H1 (cell line): ENCODE measurements at regions not wholly inside any gene's neighbourhood (a gene's known extent, or its start where the extent isn't known, plus 50 kb on each side); places are given as distances from the start of the nearest gene placed in this dataset.

Experiments used
- CTCF ChIA-PET: fragments of 300-600 bp; sonication (Branson Sonifier 250); formaldehyde crosslinking; loops from one replicate; lab custom pipeline; 2021; ENCODE audit not compliant: partially characterized antibody; lab: Charles Lee
- POLR2A ChIA-PET: fragments of 300-600 bp; sonication (Branson Sonifier 250); formaldehyde crosslinking; loops from one replicate; lab custom pipeline; 2021; ENCODE audit warnings: inconsistent platforms; ENCODE audit not compliant: partially characterized antibody; lab: Charles Lee
- DNase-seq, 2 experiments: peaks; one replicate each; pipeline versions ENCODE4 v3.0.0 to v3.0.0-alpha.2; 2010 to 2022; ENCODE audit warnings: low spot score in 2 of 2, low read depth in 1 of 2, mixed read lengths in 1 of 2
- FAIRE-seq: peaks from 2 replicates; lab custom pipeline; 2011; peaks lifted over from hg19 to GRCh38; lab: Jason Lieb, UNC
- H2AFZ ChIP-seq: 2 replicates; pipeline ENCODE4 v1.8.1; 2012; ENCODE audit warnings: low read length, inconsistent platforms
- H2AK5ac ChIP-seq: 2 replicates; pipeline ENCODE4 v1.6.1; 2013; ENCODE audit warnings: low read depth, low read length
- H2BK120ac ChIP-seq: replicated peaks from 2 replicates; pipeline ENCODE3; 2013; ENCODE audit warnings: low read depth, low read length, inconsistent platforms
- H2BK12ac ChIP-seq: 2 replicates; pipeline ENCODE4 v1.6.1; 2013; ENCODE audit warnings: low read depth, low read length
- H2BK15ac ChIP-seq: 2 replicates; pipeline ENCODE4 v1.6.1; 2013; ENCODE audit warnings: low read length
- H2BK20ac ChIP-seq: 2 replicates; pipeline ENCODE4 v1.6.1; 2013; ENCODE audit warnings: low read length
- H2BK5ac ChIP-seq: 2 replicates; pipeline ENCODE4 v1.6.1; 2013; ENCODE audit warnings: low read depth, low read length
- H3K14ac ChIP-seq: 2 replicates; pipeline ENCODE4 v1.6.1; 2013; ENCODE audit warnings: inconsistent platforms; ENCODE audit not compliant: insufficient read length
- H3K18ac ChIP-seq: 2 replicates; pipeline ENCODE4 v1.6.1; 2013; ENCODE audit warnings: low read length; ENCODE audit errors: extremely low read depth
- H3K23ac ChIP-seq: 2 replicates; pipeline ENCODE4 v1.6.1; 2013; ENCODE audit warnings: inconsistent platforms; ENCODE audit not compliant: insufficient read length
- H3K23me2 ChIP-seq: 2 replicates; pipeline ENCODE4 v1.6.1; 2013; ENCODE audit warnings: low read depth, low read length
- H3K27ac ChIP-seq: 2 replicates; pipeline ENCODE4 v1.6.1; 2011; ENCODE audit warnings: low read depth, low read length, inconsistent platforms
- H3K27me3 ChIP-seq, 4 experiments: replicated peaks in 1 of 4; 1 replicate in 1 of 4; 2 replicates in 3 of 4; pipeline versions ENCODE4 v1.6.1 to v1.8.1; 2011 to 2013; ENCODE audit warnings: low read length in 3 of 4, mild to moderate bottlenecking in 3 of 4, inconsistent platforms in 2 of 4, mixed read lengths in 2 of 4, moderate library complexity in 1 of 4; ENCODE audit not compliant: control insufficient read depth in 3 of 4, insufficient read depth in 3 of 4; ENCODE audit errors: extremely low read depth in 1 of 4
- H3K36me3 ChIP-seq, 4 experiments: 2 replicates each; pipeline versions ENCODE4 v1.6.1 to v1.8.1; 2011 to 2013; ENCODE audit warnings: mild to moderate bottlenecking in 4 of 4, low read length in 3 of 4, moderate library complexity in 2 of 4, control low read depth in 1 of 4, inconsistent platforms in 1 of 4; ENCODE audit not compliant: insufficient read depth in 4 of 4, control insufficient read depth in 2 of 4
- H3K4ac ChIP-seq: replicated peaks from 2 replicates; pipeline ENCODE3; 2013; ENCODE audit warnings: low read length, low read depth, mixed read lengths, inconsistent platforms; ENCODE audit not compliant: insufficient read length
- H3K4me1 ChIP-seq, 4 experiments: replicated peaks in 1 of 4; 1 replicate in 1 of 4; 2 replicates in 3 of 4; pipeline versions ENCODE4 v1.6.1 to v1.8.1; 2011 to 2013; ENCODE audit warnings: low read length in 3 of 4, inconsistent platforms in 2 of 4, mixed read lengths in 1 of 4; ENCODE audit not compliant: insufficient read depth in 4 of 4, control insufficient read depth in 3 of 4
- H3K4me2 ChIP-seq, 2 experiments: 2 replicates each; pipeline versions ENCODE4 v1.6.1 to v1.8.1; 2011 to 2013; ENCODE audit warnings: low read depth in 2 of 2, low read length in 2 of 2, control low read depth in 1 of 2, inconsistent platforms in 1 of 2, mild to moderate bottlenecking in 1 of 2; ENCODE audit not compliant: insufficient read depth in 1 of 2
- H3K4me3 ChIP-seq, 4 experiments: fragments of 200-600, 300-600 bp in 1 of 4; sonication (generic), shearing (Covaris generic), sonication (Bioruptor Twin) in 1 of 4; 2 replicates each; pipeline versions ENCODE4 v1.5.1 to v1.8.1; 2011 to 2016; ENCODE audit warnings: low read length in 4 of 4, low read depth in 3 of 4, control low read depth in 2 of 4, inconsistent platforms in 2 of 4, mild to moderate bottlenecking in 2 of 4, mixed read lengths in 1 of 4, moderate library complexity in 1 of 4; ENCODE audit not compliant: insufficient read depth in 2 of 4; ENCODE audit errors: extremely low read depth in 1 of 4
- H3K56ac ChIP-seq: replicated peaks from 2 replicates; pipeline ENCODE3; 2013; ENCODE audit warnings: low read depth, mild to moderate bottlenecking, mixed read lengths, low read length, inconsistent platforms; ENCODE audit not compliant: insufficient read length
- H3K79me1 ChIP-seq: 2 replicates; pipeline ENCODE4 v1.6.1; 2013; ENCODE audit warnings: low read depth, low read length, control low read depth
- H3K79me2 ChIP-seq, 2 experiments: 2 replicates each; pipeline versions ENCODE4 v1.6.1 to v1.8.1; 2012 to 2013; ENCODE audit warnings: low read length in 2 of 2, mild to moderate bottlenecking in 2 of 2, inconsistent platforms in 1 of 2; ENCODE audit not compliant: insufficient read depth in 2 of 2, control insufficient read depth in 1 of 2
- H3K9ac ChIP-seq, 4 experiments: replicated peaks in 1 of 4; 1 replicate in 1 of 4; 2 replicates in 3 of 4; pipeline versions ENCODE4 v1.6.1 to v1.8.1; 2011 to 2013; ENCODE audit warnings: low read depth in 3 of 4, low read length in 3 of 4, control low read depth in 2 of 4, mild to moderate bottlenecking in 2 of 4, moderate library complexity in 2 of 4, inconsistent platforms in 1 of 4; ENCODE audit errors: extremely low read depth in 1 of 4
- H3K9me3 ChIP-seq, 2 experiments: 2 replicates each; pipeline versions ENCODE4 v1.6.1 to v1.8.1; 2012 to 2013; ENCODE audit warnings: mild to moderate bottlenecking in 2 of 2, moderate library complexity in 2 of 2, control low read depth in 1 of 2, inconsistent platforms in 1 of 2, low read depth in 1 of 2, low read length in 1 of 2, mixed read lengths in 1 of 2; ENCODE audit not compliant: insufficient read depth in 2 of 2
- H4K20me1 ChIP-seq, 2 experiments: replicated peaks in 1 of 2; 2 replicates each; pipeline versions ENCODE3 to v1.8.1; 2011 to 2013; ENCODE audit warnings: inconsistent platforms in 2 of 2, low read length in 2 of 2, mild to moderate bottlenecking in 1 of 2; ENCODE audit not compliant: insufficient read depth in 2 of 2, control insufficient read depth in 1 of 2
- H4K5ac ChIP-seq: 2 replicates; pipeline ENCODE4 v1.6.1; 2013; ENCODE audit warnings: low read length, low read depth, mixed read lengths, inconsistent platforms; ENCODE audit not compliant: insufficient read length
- H4K8ac ChIP-seq: 2 replicates; pipeline ENCODE4 v1.8.0; 2013; ENCODE audit warnings: mild to moderate bottlenecking, moderate library complexity, low read length, inconsistent platforms; ENCODE audit not compliant: insufficient read depth; ENCODE audit errors: extremely low read depth
- H4K91ac ChIP-seq: replicated peaks from 2 replicates; pipeline ENCODE3; 2013; ENCODE audit warnings: low read length, mixed read lengths, inconsistent platforms; ENCODE audit not compliant: insufficient read length
- BCL11A ChIP-seq, 2 experiments: IDR thresholded peaks; one replicate each; pipeline ENCODE4 v1.6.1; 2011; ENCODE audit warnings: low read depth in 2 of 2, low read length in 2 of 2, mild to moderate bottlenecking in 2 of 2
- CREB1 ChIP-seq: IDR thresholded peaks from 2 replicates; pipeline ENCODE4 v1.6.1; 2012; ENCODE audit warnings: inconsistent platforms
- CTCF ChIP-seq, 3 experiments: IDR thresholded peaks; 1 replicate in 2 of 3; 2 replicates in 1 of 3; pipeline versions ENCODE4 v1.5.1 to v1.6.1; 2011; ENCODE audit warnings: low read length in 3 of 3, mild to moderate bottlenecking in 3 of 3, inconsistent platforms in 2 of 3, low read depth in 1 of 3, moderate library complexity in 1 of 3; ENCODE audit not compliant: insufficient read depth in 1 of 3; ENCODE audit errors: control extremely low read depth in 1 of 3
- EP300 ChIP-seq, 2 experiments: IDR thresholded peaks; 1 replicate in 1 of 2; 2 replicates in 1 of 2; pipeline ENCODE4 v1.6.1; 2011 to 2012; ENCODE audit warnings: low read depth in 2 of 2, low read length in 2 of 2, mild to moderate bottlenecking in 2 of 2, borderline replicate concordance in 1 of 2, inconsistent platforms in 1 of 2, moderate library complexity in 1 of 2
- NANOG ChIP-seq: IDR thresholded peaks from 2 replicates; pipeline ENCODE4 v1.6.1; 2011; ENCODE audit warnings: low read length, low read depth, mild to moderate bottlenecking, inconsistent platforms; ENCODE audit not compliant: insufficient read depth, poor library complexity, severe bottlenecking
- RNF2 ChIP-seq: fragments of 200-900, 300-1000 bp; sonication (generic); IDR thresholded peaks from 2 replicates; pipeline ENCODE4 v1.7.1; 2016; ENCODE audit warnings: borderline replicate concordance, low read depth, mild to moderate bottlenecking, antibody characterized with exemption, low read length; ENCODE audit not compliant: poor library complexity, severe bottlenecking; ENCODE audit errors: missing control alignments
- SP2 ChIP-seq: IDR thresholded peaks from 2 replicates; pipeline ENCODE4 v1.6.1; 2012; ENCODE audit warnings: mild to moderate bottlenecking, low read length, inconsistent platforms
- SUZ12 ChIP-seq: fragments of 200-600 bp; sonication (generic); IDR thresholded peaks from 2 replicates; pipeline ENCODE4 v1.6.1; 2012; ENCODE audit warnings: mild to moderate bottlenecking, inconsistent platforms, low read length, moderate library complexity, mixed read lengths
- TAF1 ChIP-seq: IDR thresholded peaks from 2 replicates; pipeline ENCODE4 v1.6.1; 2011; ENCODE audit warnings: mild to moderate bottlenecking, low read depth, low read length
- TBP ChIP-seq: IDR thresholded peaks from 2 replicates; pipeline ENCODE4 v1.6.1; 2011; ENCODE audit warnings: low read depth, low read length, improper control_type of control experiment
- ZNF274 ChIP-seq: IDR thresholded peaks from 2 replicates; pipeline ENCODE4 v1.7.0; 2012; ENCODE audit warnings: low read length, borderline replicate concordance; ENCODE audit errors: extremely low read depth

- Histone ChIP-seq H3K23me2 (no peaks in the 10 kb centered on the region), H3K36me3 (no peaks in the 10 kb centered on the region), H3K9me3 (no peaks in the 10 kb centered on the region), H3K27ac (no peak overlapping the region), H2BK5ac (no peak overlapping the region), H3K9ac (no peak overlapping the region), H2AFZ (no peak overlapping the region), H2AK5ac (no peak overlapping the region), H3K4me3 (no peak overlapping the region), H2BK12ac (no peak overlapping the region), H3K79me1 (no peaks in the 10 kb centered on the region), H4K5ac (no peak overlapping the region), H4K20me1 (no peaks in the 10 kb centered on the region), H4K91ac (no peak overlapping the region)
- CTCF ChIA-PET, result no interaction called here
- no peak for TF ChIP-seq TAF1
- TF ChIP-seq NANOG, result no peak
- no peak for TF ChIP-seq RNF2
- no peak for TF ChIP-seq CREB1
- no peak for TF ChIP-seq CTCF (IDR thresholded peaks at IDR 0.05; ENCODE audit: control extremely low read depth in 1 of 3, insufficient read depth in 1 of 3, low read depth in 1 of 3, low read length in 3 of 3)
- TF ChIP-seq TBP, result no peak
- no peak for TF ChIP-seq SUZ12
- no peak for TF ChIP-seq SP2
- TF ChIP-seq EP300 (IDR thresholded peaks at IDR 0.05; ENCODE audit: borderline replicate concordance in 1 of 2, low read depth in 2 of 2, low read length in 2 of 2), result no peak
- TF ChIP-seq ZNF274, result no peak
- TF ChIP-seq BCL11A (IDR thresholded peaks at IDR 0.05; ENCODE audit: low read depth in 2 of 2, low read length in 2 of 2), result no peak
- TF ChIP-seq, all 59 proteins: peak for 0
- Histone ChIP-seq H2BK15ac (no peak overlapping the region), H3K27me3 (no peaks in the 10 kb centered on the region), H3K18ac (no peak overlapping the region), H3K4ac (no peak overlapping the region), H3K23ac (no peak overlapping the region), H3K14ac (no peak overlapping the region), H3K56ac (no peak overlapping the region), H3K4me2 (no peak overlapping the region), H2BK20ac (no peak overlapping the region), H3K4me1 (peaks cover 0 to under 1% (median 0%) of the 10 kb centered on the region in 4 experiments; a peak in 1 of 7 replicates), H4K8ac (no peak overlapping the region), H3K79me2 (no peaks in the 10 kb centered on the region), H2BK120ac (no peak overlapping the region)
- DNase-seq (no peak), FAIRE-seq (no peak)
- POLR2A ChIA-PET, result no interaction called here
Observed at GRCh38 chr2:183991968-183992367, 606.4 kb upstream of the ZNF804A start.
